DMS153 treated with DMSO at 0.1 percent for 48 hours (cell line): ENCODE measurements at regions not wholly inside any gene's neighbourhood (a gene's known extent, or its start where the extent isn't known, plus 50 kb on each side); places are given as distances from the start of the nearest gene placed in this dataset.
"Not testable (repeated sequence)": the region's sequence is repeated elsewhere in the genome, so short reads cannot be mapped to it uniquely, and the experiment has no call there.

Source experiments
- DNase-seq: peaks from one replicate; lab custom pipeline; 2025; ENCODE audit not compliant: unreplicated experiment; lab: John Stamatoyannopoulos, UW

GRCh38 chr7:27032839-27033238 lies 63.0 kb downstream of the HOXA1 start:
- DNase-seq = peak; percentile 47

GRCh38 chr7:27031289-27032172 lies 64.3 kb downstream of the HOXA1 start:
- DNase-seq = no peak

GRCh38 chr7:27030393-27031050 lies 65.3 kb downstream of the HOXA1 start:
- DNase-seq = no peak

- no peak for DNase-seq
Measured at GRCh38 chr7:27025270-27025669, 70.5 kb downstream of the HOXA1 start.

- DNase-seq = no peak
Measured at GRCh38 chr7:27010068-27010467, 85.7 kb downstream of the HOXA1 start.

GRCh38 chr7:27000496-27000895 lies 95.3 kb downstream of the HOXA1 start:
- no peak for DNase-seq

GRCh38 chr7:26998284-26998683 lies 97.5 kb downstream of the HOXA1 start:
- not testable (repeated sequence) for DNase-seq

GRCh38 chr7:26995666-26996065 lies 100.1 kb downstream of the HOXA1 start:
- no peak for DNase-seq

- no peak for DNase-seq
Measured at GRCh38 chr7:26993816-26994810, 101.7 kb downstream of the HOXA1 start.

- no peak for DNase-seq
Measured at GRCh38 chr7:26992670-26993069, 103.1 kb downstream of the HOXA1 start.

GRCh38 chr7:26991796-26992195 lies 104.0 kb downstream of the HOXA1 start:
- DNase-seq = no peak

GRCh38 chr7:26989897-26990670 lies 105.7 kb downstream of the HOXA1 start:
- no peak for DNase-seq

- no peak for DNase-seq
Measured at GRCh38 chr7:26988836-26989374, 106.9 kb downstream of the HOXA1 start.

- no peak for DNase-seq
Measured at GRCh38 chr7:26987338-26987737, 108.5 kb downstream of the HOXA1 start.

- DNase-seq = no peak
Measured at GRCh38 chr7:26978146-26978545, 113.8 kb upstream of the SKAP2 start.

GRCh38 chr7:26976840-26977239 lies 112.5 kb upstream of the SKAP2 start:
- DNase-seq = no peak

- DNase-seq = not testable (repeated sequence)
Measured at GRCh38 chr7:26971924-26972323, 107.5 kb upstream of the SKAP2 start.

- DNase-seq = no peak
Measured at GRCh38 chr7:26965724-26966123, 101.3 kb upstream of the SKAP2 start.

- DNase-seq = no peak
Measured at GRCh38 chr7:26964156-26964808, 99.9 kb upstream of the SKAP2 start.

GRCh38 chr7:26959290-26959689 lies 94.9 kb upstream of the SKAP2 start:
- DNase-seq = no peak
